ENCODE measurements at regions not wholly inside any gene's neighbourhood (a gene's known extent, or its start where the extent isn't known, plus 50 kb on each side); places are given as distances from the start of the nearest gene placed in this dataset.

GRCh38 chr6:63456734-63457133 is 115.5 kb upstream of the LOC128125822 start:
- POLR2A ChIA-PET = no interaction called here
- Mint-ChIP-seq H3K4me1 (no peaks in the 10 kb centered on the region), H3K27ac (no peak overlapping the region), H3K36me3 (ENCODE audit: low read depth) (no peaks in the 10 kb centered on the region), H3K4me3 (no peak overlapping the region), H3K9me3 (no peaks in the 10 kb centered on the region), H3K27me3 (no peaks in the 10 kb centered on the region)
- ATAC-seq (ENCODE audit: low read depth) (no peak), DNase-seq (no peak)
- CTCF ChIA-PET = no interaction called here
- intact Hi-C loops (cut with micrococcal nuclease) = no loop called here
- TF ChIP-seq CTCF (IDR thresholded peaks at IDR 0.05) = no peak

- H3K4me3 Mint-ChIP-seq = no peak overlapping the region
These were observed 113.7 kb upstream of the LOC128125822 start for GRCh38 chr6:63458480-63459115.

GRCh38 chr6:63459814-63460213 is 112.5 kb upstream of the LOC128125822 start:
- intact Hi-C loops (cut with micrococcal nuclease) = no loop called here
- no peak for ATAC-seq (ENCODE audit: low read depth)
- ChIA-PET POLR2A (no interaction called here), CTCF (no interaction called here)
- Mint-ChIP-seq H3K9me3 (no peaks in the 10 kb centered on the region), H3K27ac (no peak overlapping the region), H3K36me3 (ENCODE audit: low read depth) (no peaks in the 10 kb centered on the region), H3K4me3 (no peak overlapping the region), H3K4me1 (no peaks in the 10 kb centered on the region), H3K27me3 (no peaks in the 10 kb centered on the region)
- TF ChIP-seq CTCF (IDR thresholded peaks at IDR 0.05) = no peak
- DNase-seq = no peak

More at GRCh38 chr6:63458480-63459115, 113.7 kb upstream of the LOC128125822 start:
- ChIA-PET CTCF (no interaction called here), POLR2A (no interaction called here)
- H3K36me3 Mint-ChIP-seq (ENCODE audit: low read depth) = no peaks in the 10 kb centered on the region
- ATAC-seq (ENCODE audit: low read depth) = no peak
- no peak for TF ChIP-seq CTCF (IDR thresholded peaks at IDR 0.05)
- H3K9me3 Mint-ChIP-seq = no peaks in the 10 kb centered on the region
- intact Hi-C loops (cut with micrococcal nuclease) = no loop called here
- no peak for DNase-seq
- H3K4me1 Mint-ChIP-seq = no peaks in the 10 kb centered on the region
- no peak overlapping the region for H3K27ac Mint-ChIP-seq
- no peaks in the 10 kb centered on the region for H3K27me3 Mint-ChIP-seq

- Mint-ChIP-seq H3K4me3 (no peak overlapping the region), H3K9me3 (no peaks in the 10 kb centered on the region), H3K36me3 (ENCODE audit: low read depth) (no peaks in the 10 kb centered on the region), H3K4me1 (no peaks in the 10 kb centered on the region), H3K27ac (no peak overlapping the region), H3K27me3 (no peaks in the 10 kb centered on the region)
- DNase-seq = no peak
- intact Hi-C loops (cut with micrococcal nuclease) = no loop called here
- ChIA-PET CTCF (no interaction called here), POLR2A (no interaction called here)
- TF ChIP-seq CTCF (IDR thresholded peaks at IDR 0.05) = no peak
- ATAC-seq (ENCODE audit: low read depth) = no peak
These were observed 111.3 kb upstream of the LOC128125822 start for GRCh38 chr6:63460971-63461370.

GRCh38 chr6:63464060-63464459 is 108.2 kb upstream of the LOC128125822 start:
- H3K36me3 Mint-ChIP-seq (ENCODE audit: low read depth) = no peaks in the 10 kb centered on the region
- no peak overlapping the region for H3K27ac Mint-ChIP-seq
- DNase-seq (no peak), ATAC-seq (ENCODE audit: low read depth) (no peak)
- CTCF ChIA-PET = no interaction called here
- H3K4me3 Mint-ChIP-seq = no peak overlapping the region
- POLR2A ChIA-PET = interaction anchor here (0.7 kb wide), 1 partner anchor 1424 kb away, joined by 4 read pairs; no protein-coding TSS in a partner anchor
- no peak for TF ChIP-seq CTCF (IDR thresholded peaks at IDR 0.05)
- H3K9me3 Mint-ChIP-seq = no peaks in the 10 kb centered on the region
- no peaks in the 10 kb centered on the region for H3K4me1 Mint-ChIP-seq
- no peaks in the 10 kb centered on the region for H3K27me3 Mint-ChIP-seq
- intact Hi-C loops (cut with micrococcal nuclease) = no loop called here
